DMS153 (cell line): ENCODE measurements at regions not wholly inside any gene's neighbourhood (a gene's known extent, or its start where the extent isn't known, plus 50 kb on each side); places are given as distances from the start of the nearest gene placed in this dataset.
"Not testable (repeated sequence)": the region's sequence is repeated elsewhere in the genome, so short reads cannot be mapped to it uniquely, and the experiment has no call there.

Experiments
- DNase-seq: peaks from one replicate; lab custom pipeline; 2025; lab: John Stamatoyannopoulos, UW

- DNase-seq, result no peak
Observed at GRCh38 chr1:14396100-14396499, 202.4 kb upstream of the KAZN start.

DNA sequence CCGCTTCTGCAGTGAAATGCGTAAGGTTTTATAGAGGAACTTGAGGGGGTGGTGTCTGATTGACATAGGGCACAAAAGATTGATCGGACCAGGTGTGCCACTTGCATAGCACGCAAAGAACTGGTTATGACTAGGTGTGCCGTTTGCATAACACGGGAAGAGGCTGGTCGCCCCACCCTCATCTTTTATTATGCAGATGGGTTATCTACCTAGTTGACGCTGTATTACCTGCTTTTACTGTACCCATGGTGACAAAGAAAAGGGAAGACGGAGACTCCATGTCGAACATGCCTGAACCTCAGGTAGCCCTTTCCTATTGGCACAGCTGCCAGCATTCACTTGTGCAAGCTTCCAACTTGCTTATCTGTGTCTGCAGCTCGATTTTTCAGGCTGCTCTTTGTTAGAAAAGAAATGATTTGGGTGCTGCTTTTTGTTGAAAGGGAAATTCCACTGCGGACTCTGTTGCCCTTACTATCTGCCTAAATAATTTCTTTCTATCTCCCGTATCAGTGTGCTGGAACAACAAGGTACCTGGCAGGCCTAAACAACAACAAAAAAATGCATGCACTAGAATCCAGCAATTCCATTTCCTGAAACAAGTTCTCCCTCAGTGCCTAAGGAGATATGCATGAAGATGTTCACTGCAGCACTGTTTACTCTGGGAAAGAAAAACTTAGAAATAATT is 194.4 kb upstream of the KAZN start:
- no peak for DNase-seq

DNA sequence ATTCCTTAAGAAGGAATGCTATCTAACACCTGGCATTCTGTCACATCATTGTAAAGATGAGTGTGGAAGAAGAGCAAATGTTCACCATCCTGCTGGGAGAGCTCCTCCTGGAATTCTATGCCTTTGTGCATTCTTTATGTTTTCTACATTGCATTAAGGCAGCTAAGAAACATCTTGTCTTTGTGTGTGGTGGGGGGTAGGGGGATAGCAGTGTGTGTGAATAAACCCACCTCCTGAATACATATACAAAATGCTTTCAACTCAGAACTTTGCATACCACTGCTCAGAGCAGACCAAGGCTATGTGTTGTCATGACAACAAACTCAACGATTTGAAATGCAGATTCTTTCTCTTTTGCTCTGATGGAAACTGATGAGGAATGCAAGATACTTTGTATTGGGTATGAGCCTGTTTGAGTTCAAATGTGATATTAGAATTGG is 193.6 kb upstream of the KAZN start:
- no peak for DNase-seq

GRCh38 chr1:14412235-14412634 is 186.2 kb upstream of the KAZN start:
- no peak for DNase-seq

GRCh38 chr1:14413819-14414490 is 184.5 kb upstream of the KAZN start:
- DNase-seq, result no peak

DNA sequence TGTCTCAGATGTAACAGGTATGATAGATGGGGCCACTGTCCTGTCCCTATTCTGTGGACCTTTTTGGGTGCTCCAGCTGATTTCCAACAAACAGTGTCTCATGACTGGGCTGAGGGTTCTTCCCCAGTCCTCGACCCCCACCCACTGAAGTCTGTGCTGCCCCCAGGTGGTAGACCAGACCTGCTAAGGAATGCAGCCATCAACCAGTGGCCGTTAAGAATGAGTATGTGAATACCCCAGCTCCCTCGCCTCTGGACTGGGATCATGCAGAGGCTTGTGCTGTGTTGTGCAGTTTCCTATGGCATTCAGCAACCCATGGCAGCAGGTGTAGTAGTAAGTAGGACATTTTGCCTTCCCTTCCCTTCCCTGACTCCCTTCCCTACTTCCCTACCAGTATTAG is 183.1 kb upstream of the KAZN start:
- DNase-seq, result no peak

GRCh38 chr1:14419778-14420218 is 178.7 kb upstream of the KAZN start:
- DNase-seq, result not testable (repeated sequence)

GRCh38 chr1:14420686-14421085 is 177.8 kb upstream of the KAZN start:
- no peak for DNase-seq

DNA sequence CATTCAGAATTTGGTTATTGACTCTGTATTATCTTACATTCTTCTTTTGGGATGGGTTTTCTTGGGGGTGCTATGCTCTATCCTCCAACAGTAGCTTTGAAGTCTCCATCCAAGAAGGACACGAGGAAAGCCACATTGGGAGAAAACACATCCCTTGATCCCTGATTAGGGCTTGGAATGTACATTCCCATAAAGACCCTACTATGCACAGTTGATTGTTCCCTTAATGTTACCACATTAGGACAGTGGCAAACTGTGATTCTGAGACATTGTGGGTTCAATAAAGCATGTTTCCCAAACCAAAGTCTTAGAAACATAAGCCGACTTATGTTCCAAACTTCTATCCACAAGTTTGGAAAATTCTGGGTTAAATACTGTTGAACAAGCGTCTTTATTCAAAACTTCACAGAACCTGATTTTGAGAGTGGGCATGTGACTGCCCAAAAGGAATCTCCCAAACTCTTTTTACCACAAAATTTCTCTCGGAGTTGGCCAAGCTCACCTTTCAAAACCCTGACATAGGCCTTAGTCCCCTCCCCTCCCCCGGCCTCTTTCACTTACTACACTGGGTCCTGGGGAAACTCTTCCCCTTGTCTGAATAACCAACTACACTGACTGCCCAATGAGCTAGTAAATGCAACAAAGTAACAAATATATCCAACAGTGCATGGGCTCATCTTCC is 177.0 kb upstream of the KAZN start:
- DNase-seq, result no peak

GRCh38 chr1:14421977-14422609 is 176.4 kb upstream of the KAZN start:
- DNase-seq, result peak; percentile 85

DNA sequence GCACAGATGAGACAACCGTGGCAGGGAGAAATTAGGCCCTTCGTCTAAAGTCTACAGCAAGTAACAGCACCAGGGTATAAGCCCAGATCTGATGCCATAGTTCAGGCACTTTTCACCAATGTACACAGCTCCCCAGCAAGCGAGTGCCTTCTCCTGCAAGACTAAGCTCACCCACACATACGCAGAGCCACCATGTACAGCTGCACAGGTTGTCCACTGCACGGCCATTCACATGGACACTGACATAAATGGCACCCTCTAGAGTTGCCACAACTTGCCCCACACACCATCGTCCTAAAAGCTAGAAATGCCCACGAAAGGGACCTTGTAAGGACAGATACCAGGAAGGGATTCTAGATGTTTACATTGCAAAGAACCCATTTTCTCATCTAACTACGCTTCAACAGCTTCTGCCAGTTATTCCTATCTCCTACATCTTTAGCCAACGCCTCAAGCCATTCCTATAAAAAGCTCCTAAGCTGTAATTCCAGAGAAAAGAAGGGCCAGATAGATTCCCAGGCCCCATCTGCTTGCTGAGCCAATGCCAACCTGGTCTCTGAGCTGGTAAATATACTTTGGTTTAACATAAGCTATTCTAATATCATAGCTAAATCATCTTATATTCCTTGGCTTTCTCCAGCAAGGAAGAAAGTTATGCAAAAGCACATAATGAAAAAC is 174.0 kb upstream of the KAZN start:
- no peak for DNase-seq

- DNase-seq, result no peak
Observed at GRCh38 chr1:14426854-14427253, 171.6 kb upstream of the KAZN start.

GRCh38 chr1:14429577-14429976 is 168.9 kb upstream of the KAZN start:
- DNase-seq, result no peak

GRCh38 chr1:14432728-14433127 is 165.8 kb upstream of the KAZN start:
- not testable (repeated sequence) for DNase-seq

DNA sequence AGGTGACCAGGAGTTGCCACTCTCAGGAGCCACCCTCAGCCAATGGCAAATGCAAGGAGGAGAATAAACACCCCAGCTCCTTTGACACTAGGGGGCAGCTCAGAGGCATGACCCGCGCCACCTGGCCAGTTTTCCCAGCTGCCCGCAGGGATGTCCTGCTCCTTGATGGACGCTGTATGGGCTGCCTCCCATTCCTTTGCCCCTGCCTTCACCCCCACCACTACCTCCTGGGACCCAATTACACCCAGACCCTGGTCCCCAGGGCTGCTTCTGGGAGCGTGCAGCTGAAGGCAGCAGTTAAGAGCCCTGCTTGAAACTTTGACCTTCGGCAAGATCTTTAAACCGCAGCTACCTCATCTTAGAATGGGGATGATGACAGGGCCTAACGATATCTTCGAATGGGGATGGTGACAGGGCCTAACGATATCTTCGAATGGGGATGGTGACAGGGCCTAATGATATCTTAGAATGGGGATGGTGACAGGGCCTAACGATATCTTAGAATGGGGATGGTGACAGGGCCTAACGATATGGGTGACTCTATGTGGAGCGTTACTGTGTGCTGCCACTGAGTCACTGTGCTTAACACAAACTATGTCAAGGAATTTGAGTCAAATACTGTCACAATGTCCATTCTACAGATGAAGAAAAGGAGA is 163.0 kb upstream of the KAZN start:
- DNase-seq, result no peak

DNA sequence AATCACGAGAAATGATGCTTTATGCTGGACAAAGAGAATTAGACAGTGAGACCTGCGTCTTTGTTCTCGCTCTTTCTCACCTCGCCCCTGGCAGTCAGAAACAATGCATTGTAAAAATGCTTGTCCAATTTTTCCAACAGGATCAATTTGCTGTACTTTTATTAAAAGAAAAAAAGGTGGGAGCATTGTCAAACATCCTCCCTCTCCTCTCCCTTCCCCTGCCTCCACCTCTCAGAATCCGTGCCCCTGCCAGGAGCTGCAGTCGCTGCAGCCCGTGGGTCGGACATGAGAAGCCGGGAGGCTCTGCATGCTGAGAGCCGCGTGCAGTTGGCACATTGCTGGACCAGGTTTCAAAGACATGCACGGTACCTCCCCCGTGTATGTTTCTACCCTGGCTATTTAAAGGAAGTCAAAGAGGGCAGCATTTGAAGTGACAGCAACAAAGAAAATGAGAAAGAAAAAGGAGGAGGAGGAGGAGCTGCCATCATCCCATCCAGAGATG is 161.0 kb upstream of the KAZN start:
- DNase-seq, result no peak

- DNase-seq, result no peak
Observed at GRCh38 chr1:14438127-14438769, 160.2 kb upstream of the KAZN start.

GRCh38 chr1:14439015-14439414 is 159.5 kb upstream of the KAZN start:
- DNase-seq, result no peak

DNA sequence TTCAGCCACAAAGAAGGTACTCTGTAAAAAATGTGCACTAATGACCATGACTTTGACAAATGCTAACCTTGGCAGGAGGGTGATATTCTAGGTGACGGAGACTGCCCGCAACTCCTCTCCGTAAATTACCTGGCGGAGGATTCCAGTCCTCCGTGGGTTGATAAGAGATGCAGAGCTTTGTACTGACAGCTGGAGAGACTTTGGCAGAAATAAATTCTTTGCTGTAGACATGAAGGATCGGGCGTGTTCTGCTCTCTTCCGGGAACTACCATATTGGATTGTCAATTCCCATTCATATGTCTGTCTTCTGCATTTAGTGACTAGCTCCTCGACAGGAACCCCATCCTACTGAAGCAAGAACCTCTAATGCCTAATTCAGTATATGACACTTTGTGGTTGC is 158.3 kb upstream of the KAZN start:
- DNase-seq, result no peak

DNA sequence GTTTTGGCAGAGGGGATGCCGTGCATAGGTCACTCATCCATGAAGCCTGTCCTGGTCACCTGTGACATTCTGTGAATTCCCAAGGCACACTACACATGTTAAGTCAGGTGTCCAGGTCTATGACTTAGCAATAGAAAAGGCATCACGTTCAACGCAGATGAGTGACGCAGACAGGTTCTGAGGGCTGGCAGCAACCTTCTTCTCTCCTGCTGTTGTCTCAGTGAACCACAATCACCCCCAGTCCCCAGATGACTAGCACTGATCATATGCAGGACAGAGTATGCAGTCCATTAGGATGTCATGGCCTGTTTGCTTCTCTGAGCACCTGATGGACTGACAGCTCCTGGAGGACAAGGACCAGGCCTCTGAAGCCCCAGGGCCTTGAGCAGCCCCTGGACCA is 157.8 kb upstream of the KAZN start:
- no peak for DNase-seq

GRCh38 chr1:14441302-14441741 is 157.2 kb upstream of the KAZN start:
- DNase-seq, result no peak
